ENCODE measurements at regions not wholly inside any gene's neighbourhood (a gene's known extent, or its start where the extent isn't known, plus 50 kb on each side); places are given as distances from the start of the nearest gene placed in this dataset.

DNA sequence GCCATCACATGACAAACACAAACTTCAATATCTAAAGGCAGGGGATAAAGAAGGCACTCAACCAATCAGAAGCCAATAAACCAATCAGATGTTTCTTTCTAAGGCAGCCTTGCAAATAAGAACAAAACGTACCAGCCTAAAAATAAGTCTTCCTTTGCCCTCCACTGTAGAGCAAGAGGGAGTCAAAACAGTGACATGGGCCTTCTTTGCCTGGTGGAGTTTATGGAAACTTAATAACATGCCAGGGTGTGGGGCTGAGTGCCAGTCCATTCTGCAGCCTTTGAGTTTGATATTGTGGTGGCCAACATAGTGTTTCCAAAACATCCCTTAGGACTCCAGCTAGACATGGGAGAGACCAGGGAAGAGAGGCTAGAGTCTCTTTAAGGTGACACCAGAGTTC is 126.1 kb upstream of the NECTIN1 start:
- no CpG with 5 or more reads among the region's 1 CpG for WGBS (ENCODE audit: insufficient coverage)

GRCh38 chr11:119854521-119854920 is 125.5 kb upstream of the NECTIN1 start:
- no peaks in the 10 kb centered on the region for H3K36me3 Mint-ChIP-seq
- Histone ChIP-seq H3K4me1 (ENCODE audit: control insufficient read depth in 1 of 2, insufficient read depth in 2 of 2, low read length in 2 of 2) (no peaks in the 10 kb centered on the region), H3K79me2 (ENCODE audit: insufficient read depth, low read length) (no peaks in the 10 kb centered on the region), H3K27me3 (ENCODE audit: control insufficient read depth in 2 of 2, insufficient read depth in 2 of 2, low read length in 2 of 2) (no peaks in the 10 kb centered on the region), H3K4me3 (replicated peaks in 1 of 3; ENCODE audit: low read depth in 2 of 3, low read length in 3 of 3) (no peak overlapping the region), H3K36me3 (replicated peaks in 1 of 2; ENCODE audit: control insufficient read depth in 1 of 2, insufficient read depth in 2 of 2, low read length in 2 of 2) (no peaks in the 10 kb centered on the region), H2AFZ (ENCODE audit: insufficient read depth, low read depth, low read length, poor library complexity, severe bottlenecking) (no peak overlapping the region), H3K4me2 (replicated peaks; ENCODE audit: extremely low read depth, low read length, poor library complexity, severe bottlenecking) (no peak overlapping the region), H3K27ac (ENCODE audit: low read depth in 1 of 2, low read length in 2 of 2) (no peak overlapping the region), H4K20me1 (ENCODE audit: insufficient read depth, low read length) (no peaks in the 10 kb centered on the region), H3K9ac (ENCODE audit: insufficient read depth, low read length, poor library complexity, severe bottlenecking) (no peak overlapping the region), H3K9me3 (replicated peaks in 1 of 2; ENCODE audit: control insufficient read depth in 1 of 2, insufficient read depth in 1 of 2, low read length in 2 of 2) (no peaks in the 10 kb centered on the region)
- no peak overlapping the region for H3K4me3 Mint-ChIP-seq
- intact Hi-C loops (cut with micrococcal nuclease), result no loop called here
- TF ChIP-seq CTCF (IDR thresholded peaks at IDR 0.05), result no peak
- H3K4me1 Mint-ChIP-seq, result no peaks in the 10 kb centered on the region
- DNase-seq, result no peak
- H3K27me3 Mint-ChIP-seq (ENCODE audit: low read depth in 3 of 3), result peaks cover 16 to 28% (median 22%) of the 10 kb centered on the region in 3 donors
- no peaks in the 10 kb centered on the region for H3K9me3 Mint-ChIP-seq
- no peak overlapping the region for H3K27ac Mint-ChIP-seq
- 90% methylated on average over 7 of the region's 7 CpGs for WGBS (ENCODE audit: insufficient coverage)

More for the DNA sequence above, 126.1 kb upstream of the NECTIN1 start:
- H3K4me1 Mint-ChIP-seq, result no peaks in the 10 kb centered on the region
- no peaks in the 10 kb centered on the region for H3K79me2 ChIP-seq (ENCODE audit: insufficient read depth, low read length)
- H3K36me3 ChIP-seq (replicated peaks in 1 of 2; ENCODE audit: control insufficient read depth in 1 of 2, insufficient read depth in 2 of 2, low read length in 2 of 2), result no peaks in the 10 kb centered on the region
- H3K27me3 ChIP-seq (ENCODE audit: control insufficient read depth in 2 of 2, insufficient read depth in 2 of 2, low read length in 2 of 2), result no peaks in the 10 kb centered on the region
- H3K9ac ChIP-seq (ENCODE audit: insufficient read depth, low read length, poor library complexity, severe bottlenecking), result no peak overlapping the region
- no peak overlapping the region for H3K4me3 ChIP-seq (replicated peaks in 1 of 3; ENCODE audit: low read depth in 2 of 3, low read length in 3 of 3)
- no peak overlapping the region for H3K4me2 ChIP-seq (replicated peaks; ENCODE audit: extremely low read depth, low read length, poor library complexity, severe bottlenecking)
- no peaks in the 10 kb centered on the region for H3K9me3 ChIP-seq (replicated peaks in 1 of 2; ENCODE audit: control insufficient read depth in 1 of 2, insufficient read depth in 1 of 2, low read length in 2 of 2)
- no peak overlapping the region for H2AFZ ChIP-seq (ENCODE audit: insufficient read depth, low read depth, low read length, poor library complexity, severe bottlenecking)
- intact Hi-C loops (cut with micrococcal nuclease), result no loop called here
- no peak overlapping the region for H3K27ac Mint-ChIP-seq
- peaks cover 16 to 27% (median 22%) of the 10 kb centered on the region in 3 donors for H3K27me3 Mint-ChIP-seq (ENCODE audit: low read depth in 3 of 3)
- no peak overlapping the region for H3K4me3 Mint-ChIP-seq
- DNase-seq, result no peak
- no peaks in the 10 kb centered on the region for H3K4me1 ChIP-seq (ENCODE audit: control insufficient read depth in 1 of 2, insufficient read depth in 2 of 2, low read length in 2 of 2)
- H3K27ac ChIP-seq (ENCODE audit: low read depth in 1 of 2, low read length in 2 of 2), result no peak overlapping the region
- no peaks in the 10 kb centered on the region for H4K20me1 ChIP-seq (ENCODE audit: insufficient read depth, low read length)
- H3K36me3 Mint-ChIP-seq, result no peaks in the 10 kb centered on the region
- H3K9me3 Mint-ChIP-seq, result no peaks in the 10 kb centered on the region
- no peak for TF ChIP-seq CTCF (IDR thresholded peaks at IDR 0.05)
